GM18873 (cell line): ENCODE measurements at regions not wholly inside any gene's neighbourhood (a gene's known extent, or its start where the extent isn't known, plus 50 kb on each side); places are given as distances from the start of the nearest gene placed in this dataset.
"Not testable (repeated sequence)": the region's sequence is repeated elsewhere in the genome, so short reads cannot be mapped to it uniquely, and the experiment has no call there.

Source experiments
- ATAC-seq: cut with Tn5 transposase; IDR thresholded peaks from one replicate; pipeline ENCODE4 v1.9.1; 2021; ENCODE audit warnings: mild to moderate bottlenecking, moderate library complexity, moderate number of reproducible peaks; ENCODE audit not compliant: unreplicated experiment, low FRiP score

DNA sequence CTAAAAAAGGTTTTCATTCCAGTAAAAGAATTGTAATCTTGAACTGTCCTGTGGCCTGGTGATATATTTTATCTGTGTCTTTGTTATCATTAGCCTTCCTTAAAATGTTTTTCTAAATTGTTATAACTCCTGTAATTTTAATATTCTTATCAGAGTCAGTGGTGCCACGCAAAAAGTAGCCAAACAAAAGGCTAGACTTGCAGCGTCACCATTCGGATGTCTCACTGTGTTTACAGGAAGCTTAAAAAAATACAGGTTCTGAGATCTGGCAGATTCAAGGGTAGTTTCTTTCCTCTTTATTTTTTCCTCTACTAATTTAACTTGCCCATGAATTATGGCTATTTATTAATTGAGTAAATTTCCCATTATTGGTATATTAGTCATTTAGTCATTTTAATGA, 362.3 kb downstream of the MAT2B start:
- no peak for ATAC-seq

DNA sequence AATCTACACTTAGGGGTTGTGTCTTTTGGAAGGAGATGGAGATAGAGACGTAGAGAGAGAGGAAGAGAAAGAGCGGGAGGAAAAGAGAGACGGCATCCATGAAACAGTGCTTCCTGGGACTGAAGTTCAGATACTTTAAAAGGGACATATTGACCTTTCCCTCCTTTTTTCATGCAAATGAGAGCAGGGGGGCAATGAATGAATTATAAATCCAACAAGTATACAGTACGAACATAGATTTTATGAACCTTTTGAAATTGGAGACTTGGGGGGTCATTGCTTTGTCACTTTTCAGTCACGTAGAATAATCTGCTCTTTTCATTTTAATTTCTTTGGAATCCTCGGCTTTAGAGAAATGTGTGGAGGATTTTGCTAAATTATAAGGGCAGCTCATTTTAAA, 364.2 kb downstream of the MAT2B start:
- ATAC-seq, result no peak

DNA sequence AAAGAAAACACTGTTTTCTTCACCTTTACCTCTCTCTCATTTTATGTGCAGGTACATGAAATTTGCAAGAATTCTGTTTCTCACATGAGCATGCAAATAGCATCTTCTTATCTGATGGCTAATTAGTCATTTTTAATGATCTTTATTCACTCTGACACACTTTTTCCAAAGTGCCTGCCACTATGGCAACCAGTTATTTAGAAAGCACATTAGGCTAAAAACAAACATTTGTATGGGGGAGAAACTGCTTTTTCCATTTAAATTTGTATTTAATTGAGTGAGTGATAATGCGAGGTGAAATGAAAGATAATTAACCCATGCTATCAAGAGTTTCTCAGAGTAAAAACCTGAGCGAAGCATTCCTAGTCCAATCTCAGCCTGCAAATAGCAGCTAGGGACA, 365.0 kb downstream of the MAT2B start:
- ATAC-seq, result no peak

DNA sequence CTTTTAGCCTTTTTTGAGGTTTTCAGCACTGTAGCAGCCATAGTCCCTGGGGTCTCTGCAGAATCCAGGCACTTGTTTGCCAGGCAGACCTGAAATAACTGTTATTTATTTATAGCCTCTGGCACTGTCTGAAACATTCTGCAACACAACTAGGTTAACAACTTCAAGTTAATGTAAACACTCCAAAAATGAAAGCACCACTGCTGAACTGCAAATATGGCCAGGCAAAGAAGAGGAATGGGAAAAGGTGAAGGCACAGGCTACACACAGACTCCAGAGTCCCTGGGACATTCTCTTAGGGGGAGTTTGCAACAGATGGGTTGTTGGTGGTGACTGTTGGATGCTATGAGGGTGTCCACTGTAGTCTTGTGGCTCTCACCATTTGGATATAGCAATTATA, 369.0 kb downstream of the MAT2B start:
- ATAC-seq, result no peak

DNA sequence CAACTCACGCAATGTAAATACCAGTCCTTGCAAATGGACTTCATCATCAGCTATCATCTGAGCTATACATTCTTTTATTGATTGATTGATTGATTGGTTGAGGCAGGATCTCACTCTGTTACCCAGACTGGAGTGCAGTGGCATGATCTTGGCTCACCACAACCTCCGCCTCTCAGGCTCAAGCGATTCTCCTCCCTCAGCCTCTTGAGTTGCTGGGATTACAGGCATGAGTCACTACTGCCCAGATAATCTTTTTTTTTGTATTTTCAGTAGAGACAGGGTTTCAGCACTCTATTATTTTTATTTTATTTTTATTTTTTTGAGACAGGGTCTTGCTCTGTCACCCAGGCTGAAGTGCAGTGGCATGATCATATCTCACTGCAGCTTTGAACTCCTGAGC, 369.5 kb downstream of the MAT2B start:
- ATAC-seq, result not testable (repeated sequence)

DNA sequence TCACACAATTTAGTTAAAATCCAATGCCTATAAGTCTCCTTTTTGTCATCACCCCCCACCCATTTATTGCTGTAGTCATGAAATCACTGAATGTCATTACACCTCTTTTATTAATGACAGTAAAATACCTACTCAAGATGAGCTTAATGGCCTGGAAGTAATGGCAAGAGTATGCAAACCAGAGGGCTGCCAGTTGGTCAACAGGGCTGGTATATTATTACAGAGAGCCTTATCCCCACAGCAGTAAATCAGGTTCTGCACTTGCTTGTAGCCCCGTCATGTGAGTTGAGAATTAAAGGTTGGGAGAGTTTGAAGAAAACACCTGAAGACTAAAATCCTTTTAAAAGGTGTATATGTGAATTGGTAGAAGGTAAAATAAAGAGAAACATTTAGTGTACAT, 372.4 kb downstream of the MAT2B start:
- no peak for ATAC-seq

DNA sequence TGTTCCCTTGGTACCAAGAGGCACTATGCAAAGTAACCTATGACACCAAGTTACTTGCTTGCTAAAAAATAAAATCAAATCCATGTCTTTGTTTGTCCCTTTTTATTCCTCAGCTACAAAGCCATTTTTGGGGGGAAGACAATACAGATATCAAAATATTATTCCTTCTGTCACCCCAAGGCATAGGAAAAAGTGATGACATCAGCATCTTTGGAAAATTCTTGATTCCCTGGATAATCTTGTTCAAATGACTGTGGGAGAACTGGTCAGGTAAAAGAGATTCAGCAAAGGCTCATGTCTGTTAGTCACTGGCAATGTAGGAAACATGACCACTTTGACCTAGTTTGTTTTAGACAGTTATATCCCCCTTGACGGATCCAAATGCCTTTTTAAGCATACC, 373.1 kb downstream of the MAT2B start:
- ATAC-seq, result no peak

DNA sequence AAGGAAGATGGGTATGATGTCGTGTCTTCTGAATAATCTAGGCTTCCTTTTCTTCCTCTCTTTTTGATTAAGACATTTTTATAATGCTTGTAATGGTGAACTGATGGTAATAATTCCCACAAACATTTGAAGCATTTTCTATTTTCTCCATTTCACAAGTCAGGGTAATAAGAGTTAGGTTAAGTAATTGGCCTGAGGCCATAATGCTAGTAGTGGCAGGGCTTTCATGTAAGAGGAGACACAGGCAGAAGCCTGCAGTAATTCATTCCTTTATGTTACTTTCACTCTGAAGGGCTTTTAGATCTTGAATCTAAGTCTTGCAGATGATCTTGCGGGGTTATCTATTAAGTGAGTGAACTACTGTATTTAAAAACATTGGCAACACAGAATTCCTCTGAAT, 374.9 kb downstream of the MAT2B start:
- no peak for ATAC-seq

DNA sequence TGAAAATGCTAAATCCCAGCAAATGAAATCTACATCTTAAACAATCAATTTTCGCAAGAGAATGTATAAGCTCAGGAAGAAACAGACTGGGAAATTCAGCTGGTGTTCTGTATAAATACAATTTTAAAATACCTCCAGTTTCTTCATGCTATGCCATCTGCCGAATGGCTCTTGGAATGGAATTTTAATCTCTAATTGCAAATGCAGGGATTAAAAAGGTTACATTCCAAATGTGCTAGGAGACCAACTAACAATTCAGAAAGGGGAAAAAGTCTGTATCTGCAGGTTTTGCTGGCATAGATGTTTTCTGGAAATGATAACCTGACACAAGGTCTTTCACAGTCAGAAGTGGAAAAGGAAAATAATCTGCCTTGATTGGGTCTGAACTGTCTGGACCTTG, 379.7 kb downstream of the MAT2B start:
- no peak for ATAC-seq

DNA sequence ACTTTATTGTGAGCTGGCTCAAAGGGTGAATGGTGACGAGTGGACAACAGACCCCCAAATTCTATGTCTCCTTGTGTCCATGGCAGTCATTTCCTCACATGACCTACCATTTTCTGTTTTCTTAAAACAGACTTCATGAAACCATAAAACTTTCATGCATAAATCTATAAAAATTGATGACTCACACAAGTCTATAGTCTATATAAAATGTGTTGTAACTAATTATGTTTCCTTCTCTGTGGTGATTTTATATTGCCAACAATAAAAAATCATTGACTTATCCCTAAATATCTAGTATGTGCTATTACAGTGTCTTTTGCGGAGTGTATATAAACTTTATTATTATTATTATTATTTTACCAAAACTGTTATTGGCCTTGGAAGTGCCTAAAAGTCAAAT, 382.4 kb downstream of the MAT2B start:
- ATAC-seq, result no peak

DNA sequence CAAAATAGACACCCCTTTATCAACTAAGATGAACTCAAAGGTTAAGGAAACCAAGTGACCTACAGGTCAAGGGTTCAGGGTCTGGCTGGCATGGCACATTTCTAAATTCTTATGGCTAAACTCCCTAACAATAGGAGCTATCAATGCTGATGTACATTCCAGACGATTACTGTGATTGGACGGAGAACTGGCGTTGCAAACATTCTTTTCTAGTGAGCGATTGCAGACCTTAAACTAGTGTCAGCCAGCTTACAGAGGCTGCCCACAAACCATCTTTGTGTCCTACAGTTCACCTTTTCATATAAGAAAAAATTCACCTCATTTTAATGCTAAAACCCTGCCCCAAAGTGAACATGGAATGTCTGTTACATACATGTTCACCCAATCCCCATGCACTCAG, 382.9 kb downstream of the MAT2B start:
- ATAC-seq, result no peak

DNA sequence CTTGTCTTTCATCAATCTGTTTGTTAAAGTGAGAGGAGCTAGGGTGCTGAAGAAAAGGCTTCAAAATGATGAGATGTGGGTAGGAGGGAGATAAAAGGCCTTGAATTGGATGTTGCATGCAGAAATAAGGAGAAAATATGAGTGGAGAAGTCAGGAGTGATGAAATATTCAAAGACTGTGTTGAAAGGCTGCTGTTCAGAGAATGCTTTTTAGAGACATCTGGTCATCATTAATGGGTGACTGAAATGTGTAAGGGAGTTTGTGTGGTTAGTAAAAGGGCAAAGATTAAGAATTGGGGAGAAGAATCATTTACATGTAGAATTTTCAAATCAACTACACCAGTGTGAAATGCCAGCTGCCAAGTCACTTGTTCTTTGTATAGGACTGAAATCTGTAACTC, 383.9 kb downstream of the MAT2B start:
- ATAC-seq, result no peak

DNA sequence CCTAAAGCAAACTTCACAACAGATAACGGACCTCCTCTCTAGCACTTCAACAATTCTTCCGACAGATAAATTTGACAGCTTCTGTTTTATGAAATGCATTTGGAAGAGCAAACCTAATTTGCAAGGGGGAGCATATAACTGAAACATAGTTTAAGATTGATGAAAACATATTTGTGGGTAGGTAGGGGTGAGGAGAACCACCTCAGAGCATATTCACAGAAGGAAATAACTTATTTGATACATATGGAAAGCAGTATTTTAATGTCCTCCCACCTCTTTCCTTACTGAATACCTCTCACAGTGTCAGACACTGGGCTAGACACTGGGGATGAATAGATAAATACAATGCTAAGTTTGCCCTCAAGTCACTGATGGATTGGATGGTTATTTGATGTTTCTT, 384.8 kb downstream of the MAT2B start:
- no peak for ATAC-seq

DNA sequence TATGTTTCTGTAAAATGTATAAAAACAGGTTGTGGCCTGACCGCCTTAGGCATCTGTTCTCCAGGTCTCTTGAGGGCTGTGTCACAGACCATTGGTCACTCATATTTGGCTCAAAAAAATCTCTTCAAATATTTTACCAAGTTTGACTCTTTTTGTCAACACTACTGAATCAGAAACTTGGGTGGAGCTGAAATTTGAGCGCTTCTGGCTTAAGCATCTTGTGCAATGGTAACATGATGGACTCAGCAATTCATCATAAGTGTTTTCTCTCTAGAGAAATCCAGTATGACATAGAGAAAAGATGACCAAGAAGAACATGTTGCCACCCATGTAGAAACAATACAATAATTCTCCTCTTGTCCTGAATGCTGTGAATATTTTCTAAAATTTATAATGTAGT, 387.9 kb downstream of the MAT2B start:
- no peak for ATAC-seq

DNA sequence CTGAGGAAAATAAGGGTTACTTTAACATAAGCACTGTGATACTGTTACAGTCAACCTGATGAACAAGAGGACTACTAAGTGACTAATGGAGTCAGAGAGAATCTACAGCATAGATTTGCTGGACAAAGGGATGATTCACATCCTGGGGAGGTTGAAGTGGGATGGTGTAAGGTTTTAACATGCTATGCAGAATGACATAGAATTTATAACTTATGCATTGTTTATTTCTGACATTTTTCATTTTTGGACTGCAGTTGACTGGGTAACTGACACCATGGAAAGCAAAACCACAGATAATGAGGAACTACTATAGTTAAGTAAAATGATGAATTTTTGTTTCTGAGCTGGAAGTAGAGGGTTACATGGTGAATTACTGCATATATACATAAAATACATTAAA, 389.2 kb downstream of the MAT2B start:
- no peak for ATAC-seq

DNA sequence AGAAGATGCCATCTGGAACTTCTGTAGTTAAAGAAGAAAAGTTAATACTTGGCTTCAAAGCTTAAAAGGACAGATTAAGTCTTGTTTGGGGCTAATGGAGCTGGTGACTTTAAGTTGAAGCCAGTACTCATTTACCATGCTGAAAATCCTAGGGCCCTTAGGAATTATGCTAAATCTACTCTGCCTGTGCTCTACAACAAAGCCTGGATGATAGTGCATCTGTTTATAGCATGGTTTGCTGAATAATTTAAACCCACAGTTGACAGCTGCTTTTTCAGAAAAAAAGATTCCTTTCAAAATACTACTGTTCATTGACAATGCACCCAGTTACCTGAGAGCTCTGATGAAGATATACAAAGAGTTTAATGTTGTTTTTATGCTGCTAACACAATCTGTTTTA, 393.5 kb downstream of the MAT2B start:
- no peak for ATAC-seq

DNA sequence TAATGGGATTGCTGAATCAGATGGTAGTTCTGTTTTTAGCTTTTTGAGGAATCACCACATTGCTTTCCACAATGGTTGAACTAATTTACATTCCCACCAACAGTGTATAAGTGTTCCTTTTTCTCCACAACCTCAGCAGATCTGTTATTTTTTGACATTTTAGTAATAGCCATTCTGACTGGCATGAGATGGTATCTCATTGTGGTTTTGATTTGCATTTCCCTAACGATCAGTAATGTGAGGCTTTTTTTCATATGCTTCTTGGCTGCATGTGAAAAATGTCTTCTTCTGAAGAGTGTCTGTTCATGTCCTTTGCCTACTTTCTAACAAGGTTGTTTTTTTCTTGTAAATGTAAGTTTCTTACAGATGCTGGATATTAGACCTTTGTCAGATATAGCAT, 402.4 kb downstream of the MAT2B start:
- not testable (repeated sequence) for ATAC-seq

DNA sequence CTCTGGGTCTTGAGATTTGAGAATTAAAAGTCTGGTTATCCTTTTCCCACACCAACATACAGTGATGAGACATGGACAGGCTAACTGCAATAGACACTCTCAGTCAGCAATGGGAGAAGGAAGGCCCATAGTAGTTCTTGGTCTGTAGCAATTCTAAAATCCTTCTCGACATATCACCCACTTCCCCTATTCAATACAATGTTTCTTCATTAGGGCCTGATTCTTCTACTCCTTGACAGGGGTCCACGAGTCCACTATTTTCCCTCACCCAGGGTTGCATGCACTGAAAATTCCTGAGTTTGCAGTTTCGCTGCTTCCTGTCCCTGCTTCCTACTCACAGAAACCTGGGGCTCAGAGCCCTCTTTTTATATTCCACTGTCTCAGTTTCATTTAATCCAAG, 402.8 kb downstream of the MAT2B start:
- no peak for ATAC-seq

DNA sequence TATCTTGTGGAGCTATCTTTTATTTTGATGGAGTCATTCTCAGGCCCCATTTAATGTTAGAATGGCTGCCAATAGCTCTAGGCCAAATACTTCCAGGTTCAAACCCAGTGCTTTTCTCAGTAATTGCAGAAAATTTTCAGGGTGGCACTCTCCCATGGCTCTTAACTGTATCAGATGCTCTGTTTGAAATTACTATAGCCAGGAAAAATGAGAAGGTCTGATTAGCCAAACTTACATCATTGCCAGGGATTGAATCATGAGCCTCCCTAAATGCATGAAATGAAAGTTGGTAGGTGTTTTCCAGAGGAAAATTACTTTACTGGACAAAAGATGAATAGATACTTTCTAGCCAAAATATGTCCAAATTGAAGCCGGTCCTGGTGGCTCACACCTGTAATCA, 404.8 kb downstream of the MAT2B start:
- no peak for ATAC-seq

DNA sequence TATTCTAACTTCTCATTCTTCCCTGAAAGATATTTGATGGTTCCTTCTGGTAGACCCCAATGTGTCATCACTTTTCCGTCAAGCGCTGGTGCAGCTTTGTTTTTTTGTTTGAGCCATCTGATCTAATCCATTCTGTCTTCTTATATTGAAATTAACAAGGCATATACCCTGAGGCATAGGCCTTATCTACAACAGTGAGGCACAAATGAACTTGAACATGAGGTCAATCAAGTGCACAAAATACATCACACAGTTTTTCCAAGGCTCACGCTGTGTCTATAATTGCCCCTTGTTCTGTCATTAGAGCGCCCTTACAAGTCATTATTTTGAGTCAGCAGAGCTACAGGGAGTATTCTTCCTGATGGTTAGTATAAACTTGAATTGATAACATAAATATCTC, 406.6 kb downstream of the MAT2B start:
- ATAC-seq, result no peak

DNA sequence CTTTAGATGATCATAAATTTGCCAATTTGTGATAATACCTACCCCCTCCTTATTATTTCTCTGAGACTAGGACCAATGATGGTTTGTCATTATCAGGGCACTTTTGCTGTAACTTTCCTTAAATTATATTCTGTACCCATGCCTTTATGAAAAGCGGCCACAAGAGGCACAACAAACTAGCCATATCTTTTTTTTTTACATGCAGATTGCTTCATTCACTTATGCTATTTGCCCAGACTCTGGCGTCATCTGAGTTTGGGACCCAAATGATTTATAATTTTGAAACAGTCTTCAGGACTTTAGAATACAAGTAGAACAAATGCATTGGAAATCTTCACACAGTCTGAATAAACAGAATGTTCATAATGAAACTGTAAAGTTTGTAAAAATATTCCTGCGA, 408.1 kb downstream of the MAT2B start:
- ATAC-seq, result no peak

DNA sequence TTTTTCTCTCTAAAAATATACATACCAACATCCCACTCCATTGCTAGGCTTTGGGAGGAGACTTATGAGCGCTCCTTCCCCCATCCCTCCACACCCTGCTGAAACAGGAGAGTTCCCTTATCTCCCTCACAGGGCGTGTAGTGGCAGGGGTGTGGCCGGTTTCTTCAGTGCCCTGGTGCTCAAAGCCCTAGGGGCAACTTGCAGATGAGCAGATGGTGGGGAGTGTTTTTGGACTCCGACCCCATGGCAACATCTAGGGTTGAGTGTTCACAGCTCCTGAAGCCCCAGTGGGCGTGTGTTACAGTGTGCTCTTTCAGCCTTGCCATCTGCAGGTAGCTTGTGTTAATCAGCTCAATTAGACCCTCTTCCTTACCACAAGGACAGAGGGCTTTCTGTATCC, 409.5 kb downstream of the MAT2B start:
- ATAC-seq, result peak; percentile 36

DNA sequence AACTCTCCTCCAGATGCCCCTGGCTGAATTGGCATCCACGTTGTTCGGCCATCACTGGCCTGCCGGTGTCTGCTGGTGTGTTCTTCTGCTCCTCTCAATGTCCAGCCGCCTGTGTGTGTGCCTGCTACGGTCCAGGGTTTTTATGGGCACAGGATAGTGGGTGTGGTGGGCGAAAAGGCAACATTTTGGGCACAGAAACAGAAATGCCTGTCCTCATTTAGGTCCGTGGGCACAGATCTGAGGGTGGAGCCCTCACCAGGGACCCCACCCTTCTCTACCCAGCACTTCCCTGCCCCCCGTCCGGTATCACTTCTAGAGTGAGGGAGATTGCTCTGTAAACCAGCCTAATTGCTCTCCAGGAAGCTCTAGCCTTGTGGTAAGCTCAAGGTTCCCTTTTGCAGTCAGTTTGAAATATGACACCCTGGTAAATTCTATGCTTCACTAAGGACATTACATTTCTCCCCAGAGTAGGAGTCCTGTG, 410.1 kb downstream of the MAT2B start:
- peak; percentile 57 for ATAC-seq
